ENCODE measurements at regions not wholly inside any gene's neighbourhood (a gene's known extent, or its start where the extent isn't known, plus 50 kb on each side); places are given as distances from the start of the nearest gene placed in this dataset.

DNA sequence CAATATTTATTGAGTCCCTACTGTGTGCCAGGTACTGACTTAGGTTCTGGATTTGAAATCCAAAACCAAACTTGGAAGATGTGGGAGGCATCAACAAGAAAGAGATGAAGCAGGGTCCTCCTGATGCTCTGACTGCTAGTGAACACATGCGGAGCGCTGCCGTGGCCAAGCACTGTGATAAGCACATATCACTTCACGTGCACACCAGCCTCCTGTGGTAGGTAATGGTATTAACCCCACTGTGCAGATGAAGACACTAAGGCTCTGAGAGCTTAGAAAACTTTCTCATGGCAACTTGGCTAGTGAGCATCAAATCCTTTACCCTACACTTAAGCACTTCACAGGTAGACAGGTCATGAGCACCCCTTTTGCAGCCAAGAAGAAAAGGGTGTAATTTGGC is 216.1 kb downstream of the HAUS1 start:
- H3K4me1 ChIP-seq, result no peaks in the 10 kb centered on the region; the same call in 1 of the 2 replicates
- no peak for DNase-seq
- H3K27me3 ChIP-seq, result no peaks in the 10 kb centered on the region
- H3K4me3 ChIP-seq (ENCODE audit: low read depth, low read length), result no peak overlapping the region
- TF ChIP-seq CTCF (IDR thresholded peaks at IDR 0.05; ENCODE audit: low read depth, low read length), result no peak
- no peaks in the 10 kb centered on the region for H3K36me3 ChIP-seq
- H3K9me3 ChIP-seq, result no peaks in the 10 kb centered on the region

DNA sequence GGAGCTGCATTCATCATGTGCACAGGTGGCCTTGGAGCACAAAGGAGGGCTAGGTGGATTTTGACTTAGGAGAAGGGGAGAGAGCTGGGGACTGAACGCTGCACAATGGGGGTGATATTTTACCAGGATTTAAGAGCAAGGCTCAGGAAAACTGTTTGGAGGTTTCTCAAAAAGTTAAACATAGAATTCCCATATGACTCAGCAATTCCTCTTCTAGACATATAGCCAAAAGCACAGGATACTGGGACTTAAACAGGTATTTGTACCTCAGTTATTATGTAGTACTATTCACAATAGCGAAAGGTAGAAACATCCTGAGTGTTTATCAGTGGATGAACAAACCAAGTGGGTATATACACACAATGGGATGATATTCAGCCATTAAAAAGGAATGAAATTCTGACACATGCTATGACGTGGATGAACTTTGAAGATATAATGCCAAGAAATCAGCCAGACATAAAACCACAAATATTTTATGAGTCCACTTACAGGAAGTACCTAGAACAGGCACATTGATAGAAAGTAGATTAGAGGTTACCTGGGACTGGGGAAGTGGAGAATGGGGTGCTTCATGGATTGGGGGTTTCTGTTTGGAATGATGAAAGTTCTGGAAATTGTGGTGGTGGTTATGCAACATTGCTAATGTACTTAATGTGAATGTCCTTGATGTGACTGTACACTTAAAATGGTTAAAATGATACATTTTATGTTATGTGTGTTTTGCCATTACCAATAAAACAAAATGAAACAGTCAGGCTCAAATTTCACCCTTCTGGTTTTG is 216.9 kb downstream of the HAUS1 start:
- no peaks in the 10 kb centered on the region; the same call in 1 of the 2 replicates for H3K4me1 ChIP-seq
- H3K36me3 ChIP-seq, result no peaks in the 10 kb centered on the region

GRCh38 chr18:46321955-46322354 is 217.8 kb downstream of the HAUS1 start:
- Histone ChIP-seq H3K36me3 (no peaks in the 10 kb centered on the region), H3K4me3 (ENCODE audit: low read depth, low read length) (no peak overlapping the region), H3K27me3 (no peaks in the 10 kb centered on the region), H3K9me3 (no peaks in the 10 kb centered on the region), H3K4me1 (no peaks in the 10 kb centered on the region; the same call in 1 of the 2 replicates)
- TF ChIP-seq CTCF (IDR thresholded peaks at IDR 0.05; ENCODE audit: low read depth, low read length), result no peak
- no peak for DNase-seq

More for the DNA sequence above, 216.9 kb downstream of the HAUS1 start:
- TF ChIP-seq CTCF (IDR thresholded peaks at IDR 0.05; ENCODE audit: low read depth, low read length), result no peak
- no peaks in the 10 kb centered on the region for H3K27me3 ChIP-seq
- no peaks in the 10 kb centered on the region for H3K9me3 ChIP-seq
- no peak for DNase-seq
- H3K4me3 ChIP-seq (ENCODE audit: low read depth, low read length), result no peak overlapping the region

DNA sequence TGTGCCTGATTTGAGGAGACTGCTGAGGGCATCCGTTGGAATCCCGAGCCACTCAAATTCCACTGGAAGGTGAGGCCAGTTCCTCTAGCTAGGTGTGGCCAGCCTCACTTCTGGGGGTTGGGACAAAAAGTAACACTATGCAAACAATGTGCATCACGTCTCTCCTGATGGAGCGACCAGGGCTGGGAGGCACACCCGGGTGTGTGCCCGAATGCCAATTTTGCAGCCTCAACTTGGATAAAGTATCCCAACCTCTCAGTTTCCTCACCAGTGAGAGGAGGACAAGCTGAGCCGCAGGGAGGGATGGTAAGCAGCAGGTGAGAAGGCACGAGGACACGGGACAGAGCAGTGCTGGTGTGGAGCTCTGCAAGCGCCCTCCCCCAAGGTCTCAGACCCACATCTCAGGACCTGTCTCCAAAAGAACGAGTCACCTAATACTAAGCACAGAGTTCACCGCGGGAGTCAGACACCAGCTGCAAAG is 218.3 kb downstream of the HAUS1 start:
- DNase-seq, result no peak
- H3K4me3 ChIP-seq (ENCODE audit: low read depth, low read length), result no peak overlapping the region
- no peaks in the 10 kb centered on the region for H3K9me3 ChIP-seq
- no peaks in the 10 kb centered on the region for H3K27me3 ChIP-seq
- TF ChIP-seq CTCF (IDR thresholded peaks at IDR 0.05; ENCODE audit: low read depth, low read length), result no peak
- H3K4me1 ChIP-seq, result no peaks in the 10 kb centered on the region; the same call in 1 of the 2 replicates
- H3K36me3 ChIP-seq, result no peaks in the 10 kb centered on the region

DNA sequence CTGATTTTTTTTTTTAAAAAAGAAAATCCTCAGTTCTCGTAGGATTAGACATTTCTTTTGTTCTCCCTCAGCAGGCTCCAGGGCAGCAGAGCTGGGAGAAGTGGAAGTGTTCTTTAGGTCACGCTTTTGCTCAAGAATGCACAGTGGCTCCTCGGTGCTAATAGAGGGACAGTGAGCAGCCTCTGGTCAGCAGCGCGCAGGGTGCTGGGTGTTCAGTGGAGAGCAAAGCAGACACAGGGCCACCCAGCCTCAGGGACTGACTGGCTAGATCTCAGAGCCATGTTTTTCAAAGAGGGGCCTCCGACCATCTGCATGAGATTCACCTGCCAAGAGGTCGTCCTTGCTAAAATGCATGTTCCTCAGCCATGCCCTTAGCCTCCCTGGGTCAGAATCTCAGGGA is 218.8 kb downstream of the HAUS1 start:
- Histone ChIP-seq H3K4me1 (no peaks in the 10 kb centered on the region; the same call in 1 of the 2 replicates), H3K27me3 (no peaks in the 10 kb centered on the region), H3K4me3 (ENCODE audit: low read depth, low read length) (no peak overlapping the region), H3K9me3 (no peaks in the 10 kb centered on the region), H3K36me3 (no peaks in the 10 kb centered on the region)
- no peak for TF ChIP-seq CTCF (IDR thresholded peaks at IDR 0.05; ENCODE audit: low read depth, low read length)
- no peak for DNase-seq

Data from BE2C (cell line).